HG03432 (cell line): ENCODE measurements at regions not wholly inside any gene's neighbourhood (a gene's known extent, or its start where the extent isn't known, plus 50 kb on each side); places are given as distances from the start of the nearest gene placed in this dataset.

Experiments
- ATAC-seq: cut with Tn5 transposase; IDR thresholded peaks from one replicate; pipeline ENCODE4 v1.9.1; 2021; ENCODE audit warnings: mild to moderate bottlenecking, moderate library complexity; ENCODE audit not compliant: unreplicated experiment

DNA sequence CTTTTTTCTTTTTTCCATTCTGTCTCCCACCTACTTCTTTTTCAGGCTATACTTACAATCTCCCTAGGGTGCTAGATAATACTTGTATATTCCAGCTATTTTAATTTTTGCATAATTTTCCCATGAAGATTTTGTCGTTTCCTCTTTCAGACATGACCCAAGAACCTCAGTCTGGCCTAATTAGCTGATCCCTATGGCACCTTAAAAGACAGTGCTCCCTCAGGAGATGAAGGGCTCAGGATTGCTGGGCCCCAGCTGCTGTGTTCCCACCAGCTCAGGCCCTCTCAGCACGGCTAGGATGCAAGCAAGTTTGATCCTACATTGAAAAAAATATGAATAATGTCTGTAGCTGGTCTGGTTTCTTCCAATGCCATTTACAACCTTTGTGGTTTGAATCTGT is 55.0 kb upstream of the RGS5 start:
- no peak for ATAC-seq

DNA sequence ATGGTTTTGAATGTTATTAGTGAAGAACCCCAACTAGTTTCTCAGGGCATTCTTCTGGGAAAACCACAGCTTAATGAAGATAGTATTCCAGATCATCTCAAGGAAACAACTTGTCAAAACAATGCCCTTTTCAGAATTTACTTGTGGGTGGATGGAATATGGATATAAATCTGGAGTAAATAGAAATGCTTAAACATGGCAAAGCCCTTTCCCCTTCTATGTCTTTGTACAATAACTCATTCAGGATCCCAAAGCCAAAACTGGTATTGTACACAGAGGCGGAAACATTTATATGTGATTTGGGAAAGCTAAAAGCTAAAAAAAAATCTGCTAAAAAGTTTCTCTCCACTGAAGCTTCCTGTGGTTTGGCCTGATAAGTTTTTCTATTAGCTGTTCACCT is 55.5 kb upstream of the RGS5 start:
- no peak for ATAC-seq

DNA sequence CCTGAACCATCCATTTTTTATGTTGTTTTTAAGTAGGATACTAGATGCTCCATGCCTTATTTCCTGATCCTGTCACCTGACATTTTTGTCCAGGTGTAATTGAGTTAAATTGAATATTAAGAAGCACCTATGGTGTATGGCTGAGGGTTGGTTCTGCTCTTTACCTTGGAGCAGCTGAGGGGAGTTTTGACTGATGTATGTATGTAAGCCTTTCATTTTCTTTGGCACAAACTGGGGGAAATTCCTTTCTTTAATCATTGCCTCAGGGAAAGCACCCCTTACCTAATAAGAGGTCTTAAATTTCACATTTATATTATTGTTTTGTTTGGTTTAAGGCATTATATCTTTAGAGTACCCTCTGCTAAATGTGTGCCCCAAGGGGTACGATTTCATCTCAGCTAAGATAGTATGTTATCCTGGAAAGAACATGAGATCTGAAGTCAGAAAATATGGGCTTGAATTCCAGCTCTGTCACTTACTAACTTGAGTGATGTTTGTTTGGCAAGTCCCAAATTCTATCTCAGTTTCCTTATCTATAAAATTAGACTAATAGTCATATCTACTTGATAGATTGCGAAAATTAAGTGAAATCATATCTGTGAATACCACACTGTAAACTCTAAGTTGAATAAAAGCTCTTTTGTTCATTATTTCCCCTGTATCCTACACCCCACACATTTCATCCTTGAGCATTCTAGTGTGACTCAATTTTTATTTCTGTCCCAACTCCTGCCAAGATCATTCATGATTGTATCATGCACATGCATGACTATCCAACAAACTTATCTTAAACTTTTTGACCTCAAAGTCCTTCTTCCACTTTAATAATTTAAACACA is 57.7 kb upstream of the NUF2 start:
- peak; percentile 75 for ATAC-seq

DNA sequence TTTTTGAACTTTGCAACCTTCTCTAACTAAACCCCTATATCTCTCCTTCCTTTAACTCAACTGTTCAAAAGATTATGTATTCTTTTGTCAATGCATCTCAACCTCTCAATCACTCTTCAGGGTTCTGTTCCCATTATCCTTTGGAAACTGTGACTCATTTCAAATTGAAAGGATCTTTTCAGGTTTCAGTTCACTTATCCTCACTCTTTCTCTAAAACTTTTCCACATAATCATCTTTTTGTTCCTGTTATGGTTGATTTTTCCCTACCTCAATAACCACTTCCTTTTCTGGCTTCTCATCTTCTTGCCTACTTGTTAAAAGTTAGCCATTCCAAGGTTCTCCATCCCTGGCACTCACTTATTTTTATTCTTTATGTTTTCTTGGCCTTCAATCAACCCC is 56.2 kb upstream of the NUF2 start:
- no peak for ATAC-seq

DNA sequence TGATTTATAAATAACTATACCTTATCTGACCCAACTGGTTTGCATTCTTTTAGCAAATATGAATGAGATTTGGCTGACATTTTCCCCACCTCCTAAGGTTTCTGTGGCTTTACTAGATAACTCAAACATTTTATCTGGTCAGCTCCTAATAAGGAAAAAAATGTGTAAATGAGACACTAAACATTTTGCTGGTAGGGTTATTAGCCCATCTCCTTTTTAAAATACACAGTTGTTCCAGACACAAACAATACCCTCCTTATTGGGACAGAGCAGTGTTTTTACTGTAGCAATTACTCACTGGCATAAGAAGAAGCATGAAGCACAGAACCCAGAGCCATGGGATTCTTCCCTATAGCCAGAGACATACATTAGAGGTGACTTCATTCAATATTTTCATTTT is 53.8 kb upstream of the NUF2 start:
- no peak for ATAC-seq

DNA sequence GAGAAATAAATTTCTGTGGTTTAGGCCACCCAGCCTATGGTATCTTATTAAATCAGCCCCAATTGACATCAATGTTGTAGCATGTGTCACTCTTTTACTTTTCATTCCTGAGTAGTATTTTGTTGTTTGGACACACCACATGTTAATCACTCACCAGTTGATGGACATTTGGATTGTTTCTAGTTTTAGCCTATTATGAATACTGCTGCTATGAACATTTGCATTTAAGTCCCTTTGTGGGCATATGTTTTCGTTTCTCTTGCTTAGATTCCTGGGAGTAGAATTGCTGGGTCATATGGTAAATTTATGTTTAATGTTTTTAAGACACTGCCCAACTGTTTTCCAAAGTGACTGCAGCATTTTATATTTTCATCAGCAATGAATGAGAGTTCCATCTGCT is 50.2 kb upstream of the NUF2 start:
- no peak for ATAC-seq
